ENCODE measurements at regions not wholly inside any gene's neighbourhood (a gene's known extent, or its start where the extent isn't known, plus 50 kb on each side); places are given as distances from the start of the nearest gene placed in this dataset.
"Not testable (repeated sequence)": the region's sequence is repeated elsewhere in the genome, so short reads cannot be mapped to it uniquely, and the experiment has no call there.

GRCh38 chr14:76696791-76697190, 64.5 kb upstream of the VASH1 start:
- Histone ChIP-seq H3K27me3 (replicated peaks; ENCODE audit: control insufficient read depth, insufficient read depth, low read length, poor library complexity, severe bottlenecking) (no peaks in the 10 kb centered on the region), H3K4me3 (ENCODE audit: insufficient read depth, low read depth, low read length, poor library complexity, severe bottlenecking) (no peak overlapping the region), H3K27ac (ENCODE audit: insufficient read depth, low read length, poor library complexity, severe bottlenecking) (no peak overlapping the region), H3K36me3 (ENCODE audit: control insufficient read depth, insufficient read depth, low read length) (no peaks in the 10 kb centered on the region), H3K4me1 (ENCODE audit: control insufficient read depth, insufficient read depth, low read length, poor library complexity, severe bottlenecking) (no peaks in the 10 kb centered on the region), H3K9me3 (ENCODE audit: control insufficient read depth, low read length) (no peaks in the 10 kb centered on the region)
- no peak for DNase-seq

DNA sequence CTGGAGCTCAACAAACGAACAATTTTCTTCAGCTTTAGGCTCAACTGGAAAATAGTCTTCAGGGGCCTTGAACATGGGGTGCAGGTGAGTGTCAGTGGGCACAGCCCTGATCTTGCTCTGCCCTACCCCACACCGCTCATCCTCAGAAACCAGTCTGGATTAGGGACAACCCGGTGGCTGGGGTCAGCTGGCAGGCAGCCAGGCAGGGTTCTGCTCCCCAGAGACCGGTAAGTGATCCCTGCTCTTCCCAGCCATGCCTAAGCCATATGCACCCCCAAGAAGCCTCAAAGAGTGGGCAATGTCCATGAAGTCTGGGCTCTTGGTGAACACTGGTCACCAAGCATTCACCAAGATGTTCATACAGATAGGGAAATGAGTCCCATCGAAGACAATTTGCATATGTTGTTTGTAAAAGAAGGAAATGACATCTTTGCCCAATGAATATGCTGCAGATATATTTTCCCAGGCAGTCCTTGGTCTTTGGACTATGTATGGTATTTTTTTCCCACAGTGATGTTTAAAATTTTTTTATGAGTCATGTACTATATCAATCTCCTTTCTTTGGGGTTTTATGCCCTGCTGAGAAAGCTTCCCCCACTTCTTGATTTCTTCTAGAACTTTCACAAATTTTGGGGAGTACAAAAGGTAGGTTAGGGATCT, 63.9 kb upstream of the VASH1 start:
- H3K4me1 ChIP-seq (ENCODE audit: control insufficient read depth, insufficient read depth, low read length, poor library complexity, severe bottlenecking), result no peaks in the 10 kb centered on the region
- H3K4me3 ChIP-seq (ENCODE audit: insufficient read depth, low read depth, low read length, poor library complexity, severe bottlenecking), result no peak overlapping the region
- H3K27ac ChIP-seq (ENCODE audit: insufficient read depth, low read length, poor library complexity, severe bottlenecking), result no peak overlapping the region
- DNase-seq, result no peak
- no peaks in the 10 kb centered on the region for H3K9me3 ChIP-seq (ENCODE audit: control insufficient read depth, low read length)
- no peaks in the 10 kb centered on the region for H3K36me3 ChIP-seq (ENCODE audit: control insufficient read depth, insufficient read depth, low read length)
- H3K27me3 ChIP-seq (replicated peaks; ENCODE audit: control insufficient read depth, insufficient read depth, low read length, poor library complexity, severe bottlenecking), result no peaks in the 10 kb centered on the region

GRCh38 chr14:76698191-76698590, 63.1 kb upstream of the VASH1 start:
- DNase-seq, result no peak
- Histone ChIP-seq H3K4me1 (ENCODE audit: control insufficient read depth, insufficient read depth, low read length, poor library complexity, severe bottlenecking) (no peaks in the 10 kb centered on the region), H3K27ac (ENCODE audit: insufficient read depth, low read length, poor library complexity, severe bottlenecking) (no peak overlapping the region), H3K27me3 (replicated peaks; ENCODE audit: control insufficient read depth, insufficient read depth, low read length, poor library complexity, severe bottlenecking) (no peaks in the 10 kb centered on the region), H3K9me3 (ENCODE audit: control insufficient read depth, low read length) (no peaks in the 10 kb centered on the region), H3K4me3 (ENCODE audit: insufficient read depth, low read depth, low read length, poor library complexity, severe bottlenecking) (no peak overlapping the region), H3K36me3 (ENCODE audit: control insufficient read depth, insufficient read depth, low read length) (no peaks in the 10 kb centered on the region)

GRCh38 chr14:76698631-76699030, 62.6 kb upstream of the VASH1 start:
- Histone ChIP-seq H3K9me3 (ENCODE audit: control insufficient read depth, low read length) (no peaks in the 10 kb centered on the region), H3K36me3 (ENCODE audit: control insufficient read depth, insufficient read depth, low read length) (no peaks in the 10 kb centered on the region), H3K27ac (ENCODE audit: insufficient read depth, low read length, poor library complexity, severe bottlenecking) (no peak overlapping the region), H3K4me3 (ENCODE audit: insufficient read depth, low read depth, low read length, poor library complexity, severe bottlenecking) (no peak overlapping the region), H3K27me3 (replicated peaks; ENCODE audit: control insufficient read depth, insufficient read depth, low read length, poor library complexity, severe bottlenecking) (no peaks in the 10 kb centered on the region), H3K4me1 (ENCODE audit: control insufficient read depth, insufficient read depth, low read length, poor library complexity, severe bottlenecking) (no peaks in the 10 kb centered on the region)
- no peak for DNase-seq

GRCh38 chr14:76699209-76699938, 61.9 kb upstream of the VASH1 start:
- no peak overlapping the region for H3K27ac ChIP-seq (ENCODE audit: insufficient read depth, low read length, poor library complexity, severe bottlenecking)
- H3K9me3 ChIP-seq (ENCODE audit: control insufficient read depth, low read length), result no peaks in the 10 kb centered on the region
- DNase-seq, result no peak
- no peak overlapping the region for H3K4me3 ChIP-seq (ENCODE audit: insufficient read depth, low read depth, low read length, poor library complexity, severe bottlenecking)
- H3K36me3 ChIP-seq (ENCODE audit: control insufficient read depth, insufficient read depth, low read length), result no peaks in the 10 kb centered on the region
- no peaks in the 10 kb centered on the region for H3K27me3 ChIP-seq (replicated peaks; ENCODE audit: control insufficient read depth, insufficient read depth, low read length, poor library complexity, severe bottlenecking)
- no peaks in the 10 kb centered on the region for H3K4me1 ChIP-seq (ENCODE audit: control insufficient read depth, insufficient read depth, low read length, poor library complexity, severe bottlenecking)

DNA sequence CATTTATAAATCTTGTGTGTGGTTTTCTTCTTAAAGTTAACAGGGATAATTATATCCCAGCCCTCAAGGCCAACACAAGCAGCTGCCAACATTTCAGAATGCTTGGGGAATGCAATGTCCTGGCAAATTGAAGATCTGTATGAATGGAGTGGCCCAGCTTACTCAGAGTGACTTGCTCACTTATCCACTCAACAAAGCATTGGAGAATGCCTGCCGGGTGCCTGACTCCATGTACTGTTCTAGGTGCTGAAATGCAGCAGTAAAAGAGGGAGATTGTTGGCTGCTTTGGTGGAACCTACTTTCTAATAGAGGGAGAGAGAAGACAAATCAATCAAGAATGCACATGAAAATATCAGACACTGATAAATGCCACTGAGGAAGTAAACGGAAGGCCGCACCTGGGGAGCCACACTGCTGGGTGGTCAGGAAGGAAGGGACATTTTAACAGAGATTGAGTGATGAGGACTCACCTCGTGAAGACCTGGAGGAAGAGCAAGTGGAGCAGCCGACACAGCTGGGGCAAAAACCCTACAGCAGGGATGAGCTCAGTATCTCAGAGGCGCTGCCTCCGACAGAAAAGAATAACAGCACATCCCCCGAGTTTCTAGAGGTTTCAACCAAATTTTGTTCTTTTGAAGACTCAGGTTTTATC, 61.2 kb upstream of the VASH1 start:
- H3K9me3 ChIP-seq (ENCODE audit: control insufficient read depth, low read length), result no peaks in the 10 kb centered on the region
- H3K36me3 ChIP-seq (ENCODE audit: control insufficient read depth, insufficient read depth, low read length), result no peaks in the 10 kb centered on the region
- no peaks in the 10 kb centered on the region for H3K27me3 ChIP-seq (replicated peaks; ENCODE audit: control insufficient read depth, insufficient read depth, low read length, poor library complexity, severe bottlenecking)
- no peak overlapping the region for H3K4me3 ChIP-seq (ENCODE audit: insufficient read depth, low read depth, low read length, poor library complexity, severe bottlenecking)
- no peaks in the 10 kb centered on the region for H3K4me1 ChIP-seq (ENCODE audit: control insufficient read depth, insufficient read depth, low read length, poor library complexity, severe bottlenecking)
- no peak overlapping the region for H3K27ac ChIP-seq (ENCODE audit: insufficient read depth, low read length, poor library complexity, severe bottlenecking)
- DNase-seq, result no peak

GRCh38 chr14:76701436-76701835, 59.8 kb upstream of the VASH1 start:
- Histone ChIP-seq H3K4me1 (ENCODE audit: control insufficient read depth, insufficient read depth, low read length, poor library complexity, severe bottlenecking) (no peaks in the 10 kb centered on the region), H3K36me3 (ENCODE audit: control insufficient read depth, insufficient read depth, low read length) (no peaks in the 10 kb centered on the region), H3K4me3 (ENCODE audit: insufficient read depth, low read depth, low read length, poor library complexity, severe bottlenecking) (no peak overlapping the region), H3K27ac (ENCODE audit: insufficient read depth, low read length, poor library complexity, severe bottlenecking) (no peak overlapping the region), H3K9me3 (ENCODE audit: control insufficient read depth, low read length) (no peaks in the 10 kb centered on the region), H3K27me3 (replicated peaks; ENCODE audit: control insufficient read depth, insufficient read depth, low read length, poor library complexity, severe bottlenecking) (no peaks in the 10 kb centered on the region)
- no peak for DNase-seq

DNA sequence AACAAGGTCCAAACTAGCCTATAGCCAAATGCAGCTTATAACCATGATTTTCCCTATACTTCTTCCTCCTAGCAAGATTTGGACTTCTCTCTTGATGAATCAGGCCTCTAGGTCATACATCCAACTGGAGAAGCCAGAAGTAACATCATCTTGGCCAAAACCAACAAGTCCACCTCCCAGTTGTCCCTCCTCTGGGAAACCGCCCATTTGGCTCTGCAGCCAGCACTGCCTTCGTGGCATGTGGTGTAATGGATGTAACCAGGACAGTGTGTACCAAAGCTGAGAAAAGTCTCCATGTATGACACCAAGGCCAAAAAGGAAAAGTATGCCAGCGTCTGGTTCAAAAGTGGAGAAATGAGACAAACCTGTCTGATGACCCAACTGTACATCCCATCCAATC, 59.3 kb upstream of the VASH1 start:
- DNase-seq, result no peak

DNA sequence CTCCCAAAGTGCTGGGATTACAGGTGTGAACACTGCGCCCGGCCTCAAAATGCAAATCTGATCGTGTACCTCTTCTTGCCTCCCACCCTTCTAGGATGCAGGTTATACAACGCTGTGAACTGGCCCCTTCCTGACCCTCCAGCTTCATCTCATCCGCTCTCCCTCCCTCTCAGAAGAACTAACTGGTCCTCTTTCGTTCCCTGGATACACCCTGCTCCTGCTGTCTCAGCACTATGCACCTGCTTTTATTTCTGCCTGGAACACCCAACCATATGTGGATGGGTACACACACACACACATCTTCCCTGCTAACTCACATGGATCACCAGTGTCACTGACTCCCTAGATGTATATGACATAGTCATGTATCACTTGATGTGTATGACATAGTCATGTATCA, 56.1 kb upstream of the VASH1 start:
- Histone ChIP-seq H3K4me3 (ENCODE audit: insufficient read depth, low read depth, low read length, poor library complexity, severe bottlenecking) (no peak overlapping the region), H3K4me1 (ENCODE audit: control insufficient read depth, insufficient read depth, low read length, poor library complexity, severe bottlenecking) (no peaks in the 10 kb centered on the region), H3K36me3 (ENCODE audit: control insufficient read depth, insufficient read depth, low read length) (no peaks in the 10 kb centered on the region), H3K9me3 (ENCODE audit: control insufficient read depth, low read length) (no peaks in the 10 kb centered on the region), H3K27ac (ENCODE audit: insufficient read depth, low read length, poor library complexity, severe bottlenecking) (no peak overlapping the region), H3K27me3 (replicated peaks; ENCODE audit: control insufficient read depth, insufficient read depth, low read length, poor library complexity, severe bottlenecking) (no peaks in the 10 kb centered on the region)
- no peak for DNase-seq

More for the DNA sequence above, 59.3 kb upstream of the VASH1 start:
- H3K4me1 ChIP-seq (ENCODE audit: control insufficient read depth, insufficient read depth, low read length, poor library complexity, severe bottlenecking), result no peaks in the 10 kb centered on the region
- H3K36me3 ChIP-seq (ENCODE audit: control insufficient read depth, insufficient read depth, low read length), result no peaks in the 10 kb centered on the region
- H3K27me3 ChIP-seq (replicated peaks; ENCODE audit: control insufficient read depth, insufficient read depth, low read length, poor library complexity, severe bottlenecking), result no peaks in the 10 kb centered on the region
- no peak overlapping the region for H3K4me3 ChIP-seq (ENCODE audit: insufficient read depth, low read depth, low read length, poor library complexity, severe bottlenecking)
- H3K9me3 ChIP-seq (ENCODE audit: control insufficient read depth, low read length), result no peaks in the 10 kb centered on the region
- H3K27ac ChIP-seq (ENCODE audit: insufficient read depth, low read length, poor library complexity, severe bottlenecking), result no peak overlapping the region

DNA sequence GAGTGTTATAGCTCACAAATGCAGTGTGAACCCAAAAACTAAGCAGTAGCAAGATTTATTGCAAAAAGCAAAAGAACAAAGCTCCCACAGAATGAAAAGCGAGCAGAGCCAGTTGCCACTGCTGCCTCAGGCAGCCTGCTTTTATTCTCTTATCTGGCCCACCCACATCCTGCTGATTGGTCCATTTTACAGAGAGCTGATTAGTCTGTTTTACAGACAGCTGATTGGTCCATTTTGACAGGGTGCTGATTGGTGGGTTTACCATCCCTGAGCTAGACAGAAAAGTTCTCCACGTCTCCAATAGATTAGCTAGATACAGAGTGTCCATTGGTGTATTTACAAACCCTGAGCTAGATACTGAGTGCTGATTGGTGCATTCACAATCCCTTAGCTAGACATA, 55.1 kb upstream of the VASH1 start:
- H3K4me3 ChIP-seq (ENCODE audit: insufficient read depth, low read depth, low read length, poor library complexity, severe bottlenecking); H3K9me3 ChIP-seq (ENCODE audit: control insufficient read depth, low read length); H3K27ac ChIP-seq (ENCODE audit: insufficient read depth, low read length, poor library complexity, severe bottlenecking); H3K4me1 ChIP-seq (ENCODE audit: control insufficient read depth, insufficient read depth, low read length, poor library complexity, severe bottlenecking); H3K27me3 ChIP-seq (replicated peaks; ENCODE audit: control insufficient read depth, insufficient read depth, low read length, poor library complexity, severe bottlenecking); H3K36me3 ChIP-seq (ENCODE audit: control insufficient read depth, insufficient read depth, low read length); DNase-seq: not testable (repeated sequence)
